ENCODE measurements at regions not wholly inside any gene's neighbourhood (a gene's known extent, or its start where the extent isn't known, plus 50 kb on each side); places are given as distances from the start of the nearest gene placed in this dataset.

GRCh38 chr3:159619341-159619885 lies 369.2 kb upstream of the IL12A start:
- Histone ChIP-seq H4K20me1 (ENCODE audit: insufficient read depth, low read length) (no peaks in the 10 kb centered on the region), H3K36me3 (ENCODE audit: insufficient read depth, low read length) (no peaks in the 10 kb centered on the region), H3K4me3 (ENCODE audit: insufficient read depth, low read length) (no peak overlapping the region), H3K9me3 (ENCODE audit: low read depth, low read length) (no peaks in the 10 kb centered on the region), H3K27ac (ENCODE audit: low read depth, low read length) (peak overlapping the region; percentile 11), H2AFZ (ENCODE audit: low read length) (peak overlapping the region; percentile 9), H3K4me1 (ENCODE audit: insufficient read depth, low read length) (peaks cover 23% of the 10 kb centered on the region), H3K27me3 (ENCODE audit: insufficient read depth, low read length) (no peaks in the 10 kb centered on the region), H3K79me2 (ENCODE audit: insufficient read depth, low read length) (no peaks in the 10 kb centered on the region), H3K4me2 (ENCODE audit: insufficient read depth, low read length) (no peak overlapping the region)
- no peak for DNase-seq (ENCODE audit: insufficient read length, low spot score, missing footprints)
- no peak for TF ChIP-seq CTCF (IDR thresholded peaks at IDR 0.05; ENCODE audit: extremely low read depth, low read depth, low read length)

GRCh38 chr3:159620281-159620680 lies 368.4 kb upstream of the IL12A start:
- H3K27ac ChIP-seq (ENCODE audit: low read depth, low read length): peak overlapping the region; percentile 80

GRCh38 chr3:159620873-159621272 lies 367.8 kb upstream of the IL12A start:
- DNase-seq (ENCODE audit: insufficient read length, low spot score, missing footprints): no peak
- TF ChIP-seq CTCF (IDR thresholded peaks at IDR 0.05; ENCODE audit: extremely low read depth, low read depth, low read length): no peak
- Histone ChIP-seq H3K9me3 (ENCODE audit: low read depth, low read length) (no peaks in the 10 kb centered on the region), H2AFZ (ENCODE audit: low read length) (no peak overlapping the region), H3K4me2 (ENCODE audit: insufficient read depth, low read length) (peak overlapping the region; percentile 65), H3K27ac (ENCODE audit: low read depth, low read length) (peak overlapping the region; percentile 80), H3K4me3 (ENCODE audit: insufficient read depth, low read length) (no peak overlapping the region), H3K4me1 (ENCODE audit: insufficient read depth, low read length) (peaks cover 23% of the 10 kb centered on the region), H3K27me3 (ENCODE audit: insufficient read depth, low read length) (no peaks in the 10 kb centered on the region), H3K36me3 (ENCODE audit: insufficient read depth, low read length) (no peaks in the 10 kb centered on the region), H3K79me2 (ENCODE audit: insufficient read depth, low read length) (no peaks in the 10 kb centered on the region), H4K20me1 (ENCODE audit: insufficient read depth, low read length) (no peaks in the 10 kb centered on the region)

More at GRCh38 chr3:159620281-159620680, 368.4 kb upstream of the IL12A start:
- peak overlapping the region; percentile 65 for H3K4me2 ChIP-seq (ENCODE audit: insufficient read depth, low read length)
- H2AFZ ChIP-seq (ENCODE audit: low read length): no peak overlapping the region
- H3K79me2 ChIP-seq (ENCODE audit: insufficient read depth, low read length): no peaks in the 10 kb centered on the region
- no peaks in the 10 kb centered on the region for H4K20me1 ChIP-seq (ENCODE audit: insufficient read depth, low read length)
- no peaks in the 10 kb centered on the region for H3K36me3 ChIP-seq (ENCODE audit: insufficient read depth, low read length)
- no peaks in the 10 kb centered on the region for H3K9me3 ChIP-seq (ENCODE audit: low read depth, low read length)
- DNase-seq (ENCODE audit: insufficient read length, low spot score, missing footprints): no peak
- H3K4me3 ChIP-seq (ENCODE audit: insufficient read depth, low read length): peak overlapping the region; percentile 27
- H3K4me1 ChIP-seq (ENCODE audit: insufficient read depth, low read length): peaks cover 23% of the 10 kb centered on the region
- no peaks in the 10 kb centered on the region for H3K27me3 ChIP-seq (ENCODE audit: insufficient read depth, low read length)
- no peak for TF ChIP-seq CTCF (IDR thresholded peaks at IDR 0.05; ENCODE audit: extremely low read depth, low read depth, low read length)

- Histone ChIP-seq H3K36me3 (ENCODE audit: insufficient read depth, low read length) (no peaks in the 10 kb centered on the region), H3K79me2 (ENCODE audit: insufficient read depth, low read length) (no peaks in the 10 kb centered on the region), H2AFZ (ENCODE audit: low read length) (no peak overlapping the region), H3K9me3 (ENCODE audit: low read depth, low read length) (no peaks in the 10 kb centered on the region), H3K27me3 (ENCODE audit: insufficient read depth, low read length) (no peaks in the 10 kb centered on the region), H3K4me1 (ENCODE audit: insufficient read depth, low read length) (peaks cover 21% of the 10 kb centered on the region), H3K27ac (ENCODE audit: low read depth, low read length) (no peak overlapping the region), H3K4me3 (ENCODE audit: insufficient read depth, low read length) (no peak overlapping the region), H4K20me1 (ENCODE audit: insufficient read depth, low read length) (no peaks in the 10 kb centered on the region), H3K4me2 (ENCODE audit: insufficient read depth, low read length) (no peak overlapping the region)
- TF ChIP-seq CTCF (IDR thresholded peaks at IDR 0.05; ENCODE audit: extremely low read depth, low read depth, low read length): no peak
- no peak for DNase-seq (ENCODE audit: insufficient read length, low spot score, missing footprints)
These were observed 364.0 kb upstream of the IL12A start for GRCh38 chr3:159624616-159625015.

Data from osteoblast (primary cell).